ENCODE measurements at regions not wholly inside any gene's neighbourhood (a gene's known extent, or its start where the extent isn't known, plus 50 kb on each side); places are given as distances from the start of the nearest gene placed in this dataset.

DNA sequence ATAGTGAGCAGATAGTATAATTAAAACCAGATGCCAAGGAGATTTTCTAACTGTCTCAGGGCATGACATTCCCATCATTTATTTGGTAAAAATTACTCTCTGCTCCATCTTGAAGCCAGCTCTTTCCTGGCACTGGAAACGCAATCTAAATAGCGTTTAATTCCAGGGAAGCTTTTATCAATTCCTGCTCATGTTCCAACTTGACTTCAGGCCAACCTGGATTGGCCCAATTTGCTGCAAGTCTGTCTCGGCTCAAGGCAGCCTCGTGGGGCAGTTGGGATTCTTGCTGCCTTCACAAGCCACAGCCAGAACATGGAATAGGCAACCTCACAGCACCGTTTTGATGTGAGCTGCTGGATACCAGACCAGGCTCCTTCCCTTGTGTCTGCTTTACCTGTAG is 1255.9 kb downstream of the TBC1D22A start:
- no peak overlapping the region for H2BK120ac ChIP-seq (ENCODE audit: low read depth, low read length)
- 18% methylated on average over 3 of the region's 5 CpGs; no CpG with 5 or more reads in 1 of the 2 experiments for WGBS, 2 experiments (ENCODE audit: extremely low coverage in 2 of 2, insufficient read length in 1 of 2)
- no peak overlapping the region for H4K5ac ChIP-seq (ENCODE audit: low read depth, low read length)
- H3K14ac ChIP-seq (replicated peaks; ENCODE audit: low read depth, low read length): no peak overlapping the region
- H2BK20ac ChIP-seq (ENCODE audit: low read depth, low read length): no peak overlapping the region
- POLR2A ChIA-PET (ENCODE audit: unreplicated experiment): no interaction called here
- H4K20me1 ChIP-seq (ENCODE audit: insufficient read depth, low read length): no peaks in the 10 kb centered on the region
- no peak overlapping the region for H3K18ac ChIP-seq (ENCODE audit: low read depth, low read length)
- no peak overlapping the region for H2BK15ac ChIP-seq (ENCODE audit: low read depth, low read length)
- CTCF ChIA-PET: no interaction called here
- H3K23ac ChIP-seq (ENCODE audit: low read depth, low read length): no peak overlapping the region
- in situ Hi-C loops (cut with MboI; ENCODE audit: low sequenced_read_pairs): no loop called here
- no peak overlapping the region for H4K91ac ChIP-seq (ENCODE audit: insufficient read depth, low read depth, low read length)
- H2AK5ac ChIP-seq (ENCODE audit: low read depth, low read length): no peak overlapping the region
- dilution Hi-C loops (cut with HindIII; ENCODE audit: low sequenced_read_pairs, unreplicated experiment): no loop called here
- H3K56ac ChIP-seq (ENCODE audit: extremely low read depth, insufficient read depth, low read length): no peak overlapping the region
- no peaks in the 10 kb centered on the region for H3K36me3 ChIP-seq (ENCODE audit: control insufficient read depth, insufficient read depth, low read length)
- DNase-seq: no peak
- no peak overlapping the region for H3K4ac ChIP-seq (ENCODE audit: low read depth, low read length)
- no peaks in the 10 kb centered on the region for H3K27me3 ChIP-seq (ENCODE audit: control insufficient read depth, insufficient read depth, low read length)
- H2AFZ ChIP-seq (replicated peaks; ENCODE audit: low read length, poor library complexity): no peak overlapping the region
- H3K79me1 ChIP-seq (ENCODE audit: low read depth in 1 of 2, low read length in 2 of 2): no peaks in the 10 kb centered on the region
- intact Hi-C loops (cut with micrococcal nuclease): no loop called here
- H2BK5ac ChIP-seq (ENCODE audit: low read depth, low read length, poor library complexity, severe bottlenecking): no peak overlapping the region
- H3K4me3 ChIP-seq (ENCODE audit: insufficient read depth, low read depth, low read length): no peak overlapping the region
- H3K9ac ChIP-seq (ENCODE audit: low read depth, low read length): no peak overlapping the region
- H3K4me2 ChIP-seq (ENCODE audit: low read depth, low read length): no peak overlapping the region
- no peaks in the 10 kb centered on the region for H3K4me1 ChIP-seq (ENCODE audit: control insufficient read depth, insufficient read depth, low read length)
- H4K8ac ChIP-seq (ENCODE audit: low read depth in 2 of 2, low read length in 2 of 2): no peak overlapping the region
- H2AK9ac ChIP-seq (replicated peaks; ENCODE audit: low read depth, low read length, poor library complexity): no peak overlapping the region
- ATAC-seq (ENCODE audit: low read depth): no peak
- no peak overlapping the region for H3K27ac ChIP-seq (ENCODE audit: insufficient read depth, low read length)
- H3K9me1 ChIP-seq (ENCODE audit: insufficient read depth, low read length): no peaks in the 10 kb centered on the region
- H3K9me3 ChIP-seq (ENCODE audit: control insufficient read depth, insufficient read depth, low read length): peaks cover 44% of the 10 kb centered on the region
- TF ChIP-seq BHLHE40 (IDR thresholded peaks at IDR 0.05; ENCODE audit: low read depth, low read length) (no peak), RCOR1 (IDR thresholded peaks at IDR 0.05; ENCODE audit: insufficient replicate concordance, low read length) (no peak), CHD1 (IDR thresholded peaks at IDR 0.05; ENCODE audit: low read depth, low read length) (no peak), MAFK (IDR thresholded peaks at IDR 0.05; ENCODE audit: low read depth, low read length) (no peak)
- TF ChIP-seq, protein P1, sequence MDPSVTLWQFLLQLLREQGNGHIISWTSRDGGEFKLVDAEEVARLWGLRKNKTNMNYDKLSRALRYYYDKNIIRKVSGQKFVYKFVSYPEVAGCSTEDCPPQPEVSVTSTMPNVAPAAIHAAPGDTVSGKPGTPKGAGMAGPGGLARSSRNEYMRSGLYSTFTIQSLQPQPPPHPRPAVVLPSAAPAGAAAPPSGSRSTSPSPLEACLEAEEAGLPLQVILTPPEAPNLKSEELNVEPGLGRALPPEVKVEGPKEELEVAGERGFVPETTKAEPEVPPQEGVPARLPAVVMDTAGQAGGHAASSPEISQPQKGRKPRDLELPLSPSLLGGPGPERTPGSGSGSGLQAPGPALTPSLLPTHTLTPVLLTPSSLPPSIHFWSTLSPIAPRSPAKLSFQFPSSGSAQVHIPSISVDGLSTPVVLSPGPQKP (IDR thresholded peaks at IDR 0.05; ENCODE audit: borderline replicate concordance, low read depth, low read length): no peak
- BruUV-seq (replicated peaks): no TSS peak

Data from IMR-90 (cell line).